HFFc6 (cell line): ENCODE measurements at regions not wholly inside any gene's neighbourhood (a gene's known extent, or its start where the extent isn't known, plus 50 kb on each side); places are given as distances from the start of the nearest gene placed in this dataset.

Source experiments
- DNase-seq: peaks from one replicate; pipeline ENCODE4 v3.0.0-alpha.2; 2018
- H3K27ac Mint-ChIP-seq: 2 replicates; pipeline ENCODE4 v1.8.0; 2020; ENCODE audit warnings: mild to moderate bottlenecking, mixed read lengths
- H3K27me3 Mint-ChIP-seq: 2 replicates; pipeline ENCODE4 v1.8.0; 2021; ENCODE audit warnings: mild to moderate bottlenecking, moderate library complexity, mixed read lengths; ENCODE audit not compliant: insufficient read depth
- H3K36me3 Mint-ChIP-seq: 2 replicates; pipeline ENCODE4 v1.8.0; 2021; ENCODE audit warnings: low read depth, mixed read lengths
- H3K4me1 Mint-ChIP-seq: 2 replicates; pipeline ENCODE4 v1.8.0; 2020; ENCODE audit warnings: low read depth, mixed read lengths
- H3K4me3 Mint-ChIP-seq: 2 replicates; pipeline ENCODE4 v1.8.0; 2020; ENCODE audit warnings: mild to moderate bottlenecking, moderate library complexity, mixed read lengths
- H3K9me3 Mint-ChIP-seq: 2 replicates; pipeline ENCODE4 v1.8.0; 2020; ENCODE audit warnings: mild to moderate bottlenecking, mixed read lengths
- TF ChIP-seq, protein P1 (sequence below): fragments of 200-600 bp; sonication (generic); IDR thresholded peaks from 2 replicates; pipeline ENCODE4 v1.5.0; 2021; ENCODE audit warnings: antibody characterized with exemption, mild to moderate bottlenecking

GRCh38 chr6:82832811-82833210 lies 232.8 kb downstream of the UBE3D start:
- H3K4me3 Mint-ChIP-seq, result no peak overlapping the region
- no peaks in the 10 kb centered on the region for H3K9me3 Mint-ChIP-seq
- H3K27ac Mint-ChIP-seq, result no peak overlapping the region
- DNase-seq, result no peak
- H3K4me1 Mint-ChIP-seq, result no peaks in the 10 kb centered on the region
- TF ChIP-seq, protein P1, sequence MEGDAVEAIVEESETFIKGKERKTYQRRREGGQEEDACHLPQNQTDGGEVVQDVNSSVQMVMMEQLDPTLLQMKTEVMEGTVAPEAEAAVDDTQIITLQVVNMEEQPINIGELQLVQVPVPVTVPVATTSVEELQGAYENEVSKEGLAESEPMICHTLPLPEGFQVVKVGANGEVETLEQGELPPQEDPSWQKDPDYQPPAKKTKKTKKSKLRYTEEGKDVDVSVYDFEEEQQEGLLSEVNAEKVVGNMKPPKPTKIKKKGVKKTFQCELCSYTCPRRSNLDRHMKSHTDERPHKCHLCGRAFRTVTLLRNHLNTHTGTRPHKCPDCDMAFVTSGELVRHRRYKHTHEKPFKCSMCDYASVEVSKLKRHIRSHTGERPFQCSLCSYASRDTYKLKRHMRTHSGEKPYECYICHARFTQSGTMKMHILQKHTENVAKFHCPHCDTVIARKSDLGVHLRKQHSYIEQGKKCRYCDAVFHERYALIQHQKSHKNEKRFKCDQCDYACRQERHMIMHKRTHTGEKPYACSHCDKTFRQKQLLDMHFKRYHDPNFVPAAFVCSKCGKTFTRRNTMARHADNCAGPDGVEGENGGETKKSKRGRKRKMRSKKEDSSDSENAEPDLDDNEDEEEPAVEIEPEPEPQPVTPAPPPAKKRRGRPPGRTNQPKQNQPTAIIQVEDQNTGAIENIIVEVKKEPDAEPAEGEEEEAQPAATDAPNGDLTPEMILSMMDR, result no peak
- peaks cover 6% of the 10 kb centered on the region; the same call in 1 of the 2 replicates for H3K27me3 Mint-ChIP-seq
- peaks cover 5% of the 10 kb centered on the region; the same call in 1 of the 2 replicates for H3K36me3 Mint-ChIP-seq

DNA sequence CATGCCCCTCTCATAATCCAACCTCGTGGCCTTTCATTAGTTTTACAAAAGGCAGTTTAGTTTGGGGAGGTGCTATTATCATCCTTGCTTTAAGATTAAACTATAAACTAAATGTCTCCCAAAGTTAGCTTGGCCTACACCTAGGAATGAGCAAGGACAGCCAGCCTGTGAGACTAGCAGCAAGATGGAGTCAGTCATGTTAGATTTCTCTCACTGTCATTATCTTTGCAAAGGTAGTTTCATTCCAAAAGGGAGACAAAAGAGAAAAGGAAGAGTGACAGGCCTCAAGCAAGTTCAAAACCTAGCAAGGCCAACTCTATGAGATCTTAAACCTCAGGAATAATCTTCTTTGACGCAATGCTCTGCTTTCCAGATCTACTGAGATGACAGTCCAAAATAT lies 232.2 kb downstream of the UBE3D start:
- Mint-ChIP-seq H3K4me3 (no peak overlapping the region), H3K27ac (no peak overlapping the region), H3K36me3 (peaks cover 5% of the 10 kb centered on the region; the same call in 1 of the 2 replicates), H3K4me1 (no peaks in the 10 kb centered on the region), H3K9me3 (no peaks in the 10 kb centered on the region), H3K27me3 (peaks cover 6% of the 10 kb centered on the region; the same call in 1 of the 2 replicates)
- no peak for DNase-seq
- TF ChIP-seq, protein P1, result no peak

DNA sequence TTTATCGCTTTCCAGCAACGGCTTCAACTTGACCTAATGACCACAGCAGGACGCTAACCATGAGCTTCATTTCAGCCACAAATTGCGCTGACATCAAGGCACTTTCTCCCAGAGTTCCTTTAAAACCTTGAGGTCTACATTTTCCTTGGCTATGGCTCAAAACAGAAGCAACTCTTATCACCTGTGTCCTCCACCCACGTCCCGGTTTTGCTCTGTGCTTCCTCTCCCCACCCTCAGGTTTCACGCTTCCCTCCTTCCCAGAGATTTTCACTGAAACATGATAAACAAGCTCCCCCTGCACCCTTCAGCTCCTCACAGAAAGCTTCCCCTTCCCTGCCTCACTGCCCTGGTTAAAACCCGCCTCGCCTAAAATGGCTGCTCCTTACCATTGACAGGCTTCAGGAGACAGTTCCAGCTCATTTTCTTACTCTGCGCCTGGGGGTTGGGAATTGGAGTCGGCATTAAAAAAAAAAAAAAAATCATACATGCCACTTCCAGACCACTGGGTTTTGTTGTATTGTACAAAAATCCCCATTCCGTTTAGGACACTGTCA lies 229.5 kb downstream of the UBE3D start:
- H3K27me3 Mint-ChIP-seq, result peaks cover 6% of the 10 kb centered on the region; the same call in 1 of the 2 replicates

DNA sequence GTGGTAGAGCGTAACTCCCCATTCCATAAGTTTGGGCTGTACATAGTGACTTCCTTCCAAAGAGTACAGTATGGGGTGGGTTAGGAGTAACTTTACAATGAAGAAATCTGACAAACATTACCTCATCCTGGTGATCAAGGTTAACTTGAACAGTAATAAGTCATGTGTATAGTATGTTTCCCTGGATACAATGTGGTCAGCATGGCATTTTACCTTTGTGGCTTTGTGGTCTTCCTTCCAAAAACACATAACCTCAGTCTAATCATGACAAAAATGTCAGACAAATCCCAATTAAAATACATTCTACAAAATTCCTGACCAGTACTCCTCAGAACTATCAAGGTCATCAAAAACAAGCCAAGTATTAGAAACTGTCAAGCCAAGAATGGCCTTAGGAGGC lies 225.1 kb downstream of the UBE3D start:
- TF ChIP-seq, protein P1, result no peak
- Mint-ChIP-seq H3K27ac (no peak overlapping the region), H3K36me3 (peaks cover 5% of the 10 kb centered on the region; the same call in 1 of the 2 replicates), H3K9me3 (no peaks in the 10 kb centered on the region), H3K4me3 (no peak overlapping the region), H3K4me1 (peaks cover 33% of the 10 kb centered on the region), H3K27me3 (peaks cover 2% of the 10 kb centered on the region; the same call in 1 of the 2 replicates)
- DNase-seq, result no peak

More for the DNA sequence above, 229.5 kb downstream of the UBE3D start:
- Mint-ChIP-seq H3K9me3 (no peaks in the 10 kb centered on the region), H3K27ac (no peak overlapping the region), H3K4me1 (peaks cover 5% of the 10 kb centered on the region; the same call in 1 of the 2 replicates), H3K4me3 (no peak overlapping the region), H3K36me3 (peaks cover 5% of the 10 kb centered on the region; the same call in 1 of the 2 replicates)
- TF ChIP-seq, protein P1, result no peak
- DNase-seq, result no peak

GRCh38 chr6:82841309-82841708 lies 224.3 kb downstream of the UBE3D start:
- DNase-seq, result no peak
- Mint-ChIP-seq H3K27me3 (no peaks in the 10 kb centered on the region; the same call in 1 of the 2 replicates), H3K4me3 (no peak overlapping the region), H3K27ac (no peak overlapping the region), H3K36me3 (peaks cover 5% of the 10 kb centered on the region; the same call in 1 of the 2 replicates), H3K9me3 (no peaks in the 10 kb centered on the region), H3K4me1 (peaks cover 33% of the 10 kb centered on the region)
- TF ChIP-seq, protein P1, result no peak
